IMR-90 (cell line): ENCODE measurements at regions not wholly inside any gene's neighbourhood (a gene's known extent, or its start where the extent isn't known, plus 50 kb on each side); places are given as distances from the start of the nearest gene placed in this dataset.

Experiments used
- ATAC-seq: fragments of 200-7000 bp; cut with Tn5 transposase; 2 replicates; pipeline ENCODE4 v1.9.1; 2020; ENCODE audit warnings: low read depth, mild to moderate bottlenecking, moderate library complexity
- BruUV-seq: library from RNA; stranded (reverse); fragments of 400-500 nt; replicated peaks from 2 replicates; lab custom pipeline; 2021; lab: Mats Ljungman, UMichigan
- CTCF ChIA-PET: fragments of 300-600 bp; formaldehyde crosslinking; extraction: SDS; loops from one replicate; lab custom pipeline; 2021; ENCODE audit warnings: antibody characterized with exemption; lab: Yijun Ruan, JAX
- POLR2A ChIA-PET: fragments of 300-600 bp; sonication (Branson Sonifier 250); formaldehyde crosslinking; loops from one replicate; lab custom pipeline; 2022; ENCODE audit warnings: antibody characterized with exemption; ENCODE audit not compliant: unreplicated experiment; lab: Charles Lee
- DNase-seq: peaks from one replicate; pipeline ENCODE4 v3.0.0; 2013
- H2AFZ ChIP-seq: replicated peaks from 2 replicates; pipeline ENCODE3; 2013; ENCODE audit warnings: low read length, mild to moderate bottlenecking; ENCODE audit not compliant: poor library complexity
- H2AK5ac ChIP-seq: 2 replicates; pipeline ENCODE4 v1.6.1; 2013; ENCODE audit warnings: low read depth, low read length, inconsistent platforms
- H2AK9ac ChIP-seq: replicated peaks from 2 replicates; pipeline ENCODE3; 2013; ENCODE audit warnings: mild to moderate bottlenecking, low read depth, low read length, moderate library complexity; ENCODE audit not compliant: poor library complexity
- H2BK120ac ChIP-seq: 2 replicates; pipeline ENCODE4 v1.6.1; 2013; ENCODE audit warnings: low read depth, low read length, inconsistent platforms
- H2BK15ac ChIP-seq: 3 replicates; pipeline ENCODE4 v1.6.1; 2013; ENCODE audit warnings: low read depth, low read length, inconsistent platforms
- H2BK20ac ChIP-seq: 2 replicates; pipeline ENCODE4 v1.6.1; 2013; ENCODE audit warnings: low read depth, mild to moderate bottlenecking, inconsistent platforms, low read length, moderate library complexity
- H2BK5ac ChIP-seq: 2 replicates; pipeline ENCODE4 v1.6.1; 2013; ENCODE audit warnings: mild to moderate bottlenecking, low read depth, low read length, inconsistent platforms; ENCODE audit not compliant: poor library complexity, severe bottlenecking
- H3K14ac ChIP-seq: replicated peaks from 2 replicates; pipeline ENCODE4 v1.6.1; 2013; ENCODE audit warnings: low read depth, low read length, inconsistent platforms
- H3K18ac ChIP-seq: 2 replicates; pipeline ENCODE4 v1.6.1; 2013; ENCODE audit warnings: low read depth, low read length, control low read depth
- H3K23ac ChIP-seq: 2 replicates; pipeline ENCODE4 v1.6.1; 2013; ENCODE audit warnings: low read depth, low read length, inconsistent platforms
- H3K27ac ChIP-seq: 2 replicates; pipeline ENCODE4 v1.5.1; 2013; ENCODE audit warnings: mild to moderate bottlenecking, control low read depth, low read length; ENCODE audit not compliant: insufficient read depth
- H3K27me3 ChIP-seq: 2 replicates; pipeline ENCODE4 v1.6.1; 2013; ENCODE audit warnings: low read length; ENCODE audit not compliant: control insufficient read depth, insufficient read depth
- H3K36me3 ChIP-seq: 2 replicates; pipeline ENCODE4 v1.6.1; 2013; ENCODE audit warnings: low read length, mixed read lengths; ENCODE audit not compliant: control insufficient read depth, insufficient read depth
- H3K4ac ChIP-seq: 2 replicates; pipeline ENCODE4 v1.6.1; 2013; ENCODE audit warnings: low read depth, low read length, inconsistent platforms
- H3K4me1 ChIP-seq: 2 replicates; pipeline ENCODE4 v1.6.1; 2013; ENCODE audit warnings: low read length, mixed read lengths; ENCODE audit not compliant: control insufficient read depth, insufficient read depth
- H3K4me2 ChIP-seq: 2 replicates; pipeline ENCODE4 v1.6.1; 2013; ENCODE audit warnings: low read depth, mild to moderate bottlenecking, control low read depth, low read length, moderate library complexity
- H3K4me3 ChIP-seq: 2 replicates; pipeline ENCODE4 v1.5.1; 2013; ENCODE audit warnings: low read depth, mild to moderate bottlenecking, control low read depth, low read length, moderate library complexity; ENCODE audit not compliant: insufficient read depth
- H3K56ac ChIP-seq: 2 replicates; pipeline ENCODE4 v1.6.1; 2013; ENCODE audit warnings: low read length, inconsistent platforms; ENCODE audit not compliant: insufficient read depth; ENCODE audit errors: extremely low read depth
- H3K79me1 ChIP-seq, 2 experiments: 2 replicates each; pipeline ENCODE4 v1.6.1; 2013; ENCODE audit warnings: low read length in 2 of 2, inconsistent platforms in 1 of 2, low read depth in 1 of 2
- H3K9ac ChIP-seq: 2 replicates; pipeline ENCODE4 v1.6.1; 2013; ENCODE audit warnings: low read depth, low read length, control low read depth
- H3K9me1 ChIP-seq: 2 replicates; pipeline ENCODE4 v1.6.1; 2013; ENCODE audit warnings: low read length, inconsistent platforms; ENCODE audit not compliant: insufficient read depth
- H3K9me3 ChIP-seq: 2 replicates; pipeline ENCODE4 v1.6.1; 2013; ENCODE audit warnings: low read length; ENCODE audit not compliant: control insufficient read depth, insufficient read depth
- H4K20me1 ChIP-seq: 2 replicates; pipeline ENCODE4 v1.6.1; 2013; ENCODE audit warnings: low read length, inconsistent platforms; ENCODE audit not compliant: insufficient read depth
- H4K5ac ChIP-seq: 2 replicates; pipeline ENCODE4 v1.6.1; 2013; ENCODE audit warnings: mild to moderate bottlenecking, low read depth, low read length, control low read depth
- H4K8ac ChIP-seq, 2 experiments: 2 replicates each; pipeline ENCODE4 v1.6.1; 2013; ENCODE audit warnings: low read depth in 2 of 2, low read length in 2 of 2, control low read depth in 1 of 2, inconsistent platforms in 1 of 2
- H4K91ac ChIP-seq: 2 replicates; pipeline ENCODE4 v1.6.1; 2013; ENCODE audit warnings: low read depth, low read length, inconsistent platforms; ENCODE audit not compliant: insufficient read depth
- CEBPB ChIP-seq: IDR thresholded peaks from 2 replicates; pipeline ENCODE4 v1.6.1; 2012; ENCODE audit warnings: low read depth, low read length, improper control_type of control experiment
- CHD1 ChIP-seq: IDR thresholded peaks from 2 replicates; pipeline ENCODE4 v1.6.1; 2012; ENCODE audit warnings: low read depth, low read length, improper control_type of control experiment
- CTCF ChIP-seq: conservative IDR thresholded peaks from 2 replicates; pipeline ENCODE4 v1.5.1; 2012; ENCODE audit warnings: mild to moderate bottlenecking, low read depth, low read length, improper control_type of control experiment
- ELK1 ChIP-seq: fragments of 150-350 bp; IDR thresholded peaks from 2 replicates; pipeline ENCODE4 v1.6.1; 2016; ENCODE audit warnings: low read depth, mild to moderate bottlenecking, low read length, moderate library complexity, borderline replicate concordance
- FOS ChIP-seq: fragments of 150-350 bp; IDR thresholded peaks from 2 replicates; pipeline ENCODE4 v1.6.1; 2016; ENCODE audit warnings: low read depth, low read length
- MAFK ChIP-seq: IDR thresholded peaks from 2 replicates; pipeline ENCODE4 v1.6.1; 2012; ENCODE audit warnings: low read depth, low read length, improper control_type of control experiment
- MAZ ChIP-seq: IDR thresholded peaks from 2 replicates; pipeline ENCODE4 v1.6.1; 2012; ENCODE audit warnings: low read depth, mild to moderate bottlenecking, low read length, improper control_type of control experiment, moderate library complexity, borderline replicate concordance
- MXI1 ChIP-seq: IDR thresholded peaks from 2 replicates; pipeline ENCODE4 v1.6.1; 2012; ENCODE audit warnings: low read depth, mild to moderate bottlenecking, low read length, moderate library complexity, borderline replicate concordance
- NFE2L2 ChIP-seq: fragments of 150-350 bp; IDR thresholded peaks from 2 replicates; pipeline ENCODE4 v1.6.1; 2016; ENCODE audit warnings: low read depth, mild to moderate bottlenecking, low read length
- POLR2A ChIP-seq: IDR thresholded peaks from 2 replicates; pipeline ENCODE4 v1.6.1; 2012; ENCODE audit warnings: mild to moderate bottlenecking, low read depth, low read length
- RAD21 ChIP-seq: IDR thresholded peaks from 2 replicates; pipeline ENCODE4 v1.6.1; 2012; ENCODE audit warnings: low read length, improper control_type of control experiment
- RCOR1 ChIP-seq: IDR thresholded peaks from 2 replicates; pipeline ENCODE4 v1.6.1; 2012; ENCODE audit warnings: mild to moderate bottlenecking, low read length, improper control_type of control experiment; ENCODE audit not compliant: insufficient replicate concordance
- RFX5 ChIP-seq: IDR thresholded peaks from 2 replicates; pipeline ENCODE4 v1.8.0; 2012; ENCODE audit warnings: low read depth, mild to moderate bottlenecking, low read length, moderate library complexity
- SMC3 ChIP-seq: fragments of 150-350 bp; IDR thresholded peaks from 2 replicates; pipeline ENCODE4 v1.6.1; 2016; ENCODE audit warnings: low read depth, mild to moderate bottlenecking, antibody characterized with exemption, low read length, moderate library complexity
- USF2 ChIP-seq: fragments of 150-350 bp; IDR thresholded peaks from 2 replicates; pipeline ENCODE4 v1.6.1; 2017; ENCODE audit warnings: mild to moderate bottlenecking, antibody characterized with exemption, low read length, low read depth
- WGBS, 2 experiments: methylation state at CpG; one replicate each; pipeline versions ENCODE4 v1.1.5 to v1.1.7; 2013; ENCODE audit warnings: missing lambda C conversion rate in 2 of 2; ENCODE audit not compliant: insufficient read length in 1 of 2; ENCODE audit errors: extremely low coverage in 2 of 2; 5-methylcytosine and 5-hydroxymethylcytosine counted together
- dilution Hi-C: fragments of 300-500 bp; cut with HindIII; formaldehyde crosslinking; loops from one replicate; pipeline ENCODE4 v1.14.3; 2018; ENCODE audit warnings: low sequenced_read_pairs; ENCODE audit not compliant: unreplicated experiment
- in situ Hi-C: fragments of 300-500 bp; cut with MboI; formaldehyde crosslinking; loops from 3 replicates; pipeline ENCODE4 v1.14.3; 2019; ENCODE audit warnings: low sequenced_read_pairs, inconsistent platforms, mixed read lengths
- intact Hi-C: fragments of 100-400 bp; cut with micrococcal nuclease; formaldehyde crosslinking; loops from 2 replicates; pipeline ENCODE4 v1.10.0; 2022

- H2BK20ac ChIP-seq: no peak overlapping the region
- no peak overlapping the region for H2BK5ac ChIP-seq
- no peak overlapping the region for H3K14ac ChIP-seq
- no peak overlapping the region for H2BK120ac ChIP-seq
- H3K9ac ChIP-seq: no peak overlapping the region
- WGBS, 2 experiments: no CpG with 5 or more reads among the region's 1 CpG
- ChIA-PET POLR2A (no interaction called here), CTCF (no interaction called here)
- in situ Hi-C loops: no loop called here
- no peaks in the 10 kb centered on the region for H3K9me1 ChIP-seq
- H3K9me3 ChIP-seq: no peaks in the 10 kb centered on the region
- intact Hi-C loops: no loop called here
- H4K5ac ChIP-seq: no peak overlapping the region
- H3K4me2 ChIP-seq: no peak overlapping the region
- no peak overlapping the region for H3K18ac ChIP-seq
- ATAC-seq (no peak), DNase-seq (no peak)
- no peak overlapping the region for H3K56ac ChIP-seq
- H4K91ac ChIP-seq: no peak overlapping the region
- H3K4ac ChIP-seq: no peak overlapping the region
- no peak overlapping the region for H2AFZ ChIP-seq
- no peaks in the 10 kb centered on the region for H3K79me1 ChIP-seq
- H3K23ac ChIP-seq: no peak overlapping the region
- H2BK15ac ChIP-seq: no peak overlapping the region
- no peak overlapping the region for H2AK5ac ChIP-seq
- no peak overlapping the region for H3K27ac ChIP-seq
- no TSS peak for BruUV-seq
- dilution Hi-C loops: no loop called here
- H3K27me3 ChIP-seq: peaks cover 1% of the 10 kb centered on the region; the same call in 1 of the 2 replicates
- no peak overlapping the region for H4K8ac ChIP-seq
- TF ChIP-seq FOS (no peak), CHD1 (no peak), SMC3 (no peak), RAD21 (no peak), NFE2L2 (no peak), MAZ (no peak), MAFK (no peak), USF2 (no peak), MXI1 (no peak), ELK1 (no peak), RCOR1 (no peak), POLR2A (no peak), RFX5 (no peak), CEBPB (no peak), CTCF (no peak)
- H3K4me3 ChIP-seq: no peak overlapping the region
- H3K36me3 ChIP-seq: no peaks in the 10 kb centered on the region
- H4K20me1 ChIP-seq: no peaks in the 10 kb centered on the region
- H2AK9ac ChIP-seq: no peak overlapping the region
- H3K4me1 ChIP-seq: no peaks in the 10 kb centered on the region
Measured at GRCh38 chrX:113421432-113421831, 580.8 kb upstream of the AMOT start.
